ENCODE measurements at regions not wholly inside any gene's neighbourhood (a gene's known extent, or its start where the extent isn't known, plus 50 kb on each side); places are given as distances from the start of the nearest gene placed in this dataset.

- TF ChIP-seq EZH2 (IDR thresholded peaks at IDR 0.05; ENCODE audit: low read length, missing control alignments) = no peak
- no peaks in the 10 kb centered on the region for H3K4me1 ChIP-seq (ENCODE audit: control insufficient read depth, extremely low read depth, insufficient read depth, low read length)
- H3K4me2 ChIP-seq (ENCODE audit: extremely low read depth, insufficient read depth, low read length) = no peak overlapping the region
- H2AFZ ChIP-seq (ENCODE audit: low read length) = no peak overlapping the region
- no peaks in the 10 kb centered on the region for H4K20me1 ChIP-seq (ENCODE audit: control insufficient read depth, extremely low read depth, insufficient read depth, low read length)
- no peaks in the 10 kb centered on the region for H3K79me2 ChIP-seq (ENCODE audit: control insufficient read depth, insufficient read depth, low read length)
- no peaks in the 10 kb centered on the region for H3K36me3 ChIP-seq (ENCODE audit: control insufficient read depth, insufficient read depth, low read length)
- no peak overlapping the region for H3K4me3 ChIP-seq (replicated peaks in 1 of 4; ENCODE audit: control extremely low read depth in 1 of 4, insufficient read depth in 1 of 4, low read depth in 3 of 4, low read length in 4 of 4)
- H3K27me3 ChIP-seq (ENCODE audit: control insufficient read depth, insufficient read depth, low read length) = no peaks in the 10 kb centered on the region
- H3K27ac ChIP-seq (ENCODE audit: insufficient read depth, low read length) = no peak overlapping the region
- no peaks in the 10 kb centered on the region for H3K9me3 ChIP-seq (ENCODE audit: control insufficient read depth, insufficient read depth, low read depth, low read length)
- peak in 1 of 2 donors; percentile 3 for DNase-seq (ENCODE audit: low read depth in 2 of 2)
- no peak overlapping the region for H3K9ac ChIP-seq (ENCODE audit: insufficient read depth, low read length)
Measured at GRCh38 chr11:93952082-93952780, 68.9 kb upstream of the HEPHL1 start.

GRCh38 chr11:93957397-93957952, 63.7 kb upstream of the HEPHL1 start:
- Histone ChIP-seq H3K9ac (ENCODE audit: insufficient read depth, low read length) (no peak overlapping the region), H2AFZ (ENCODE audit: low read length) (no peak overlapping the region), H3K36me3 (ENCODE audit: control insufficient read depth, insufficient read depth, low read length) (no peaks in the 10 kb centered on the region), H4K20me1 (ENCODE audit: control insufficient read depth, extremely low read depth, insufficient read depth, low read length) (no peaks in the 10 kb centered on the region), H3K4me3 (replicated peaks in 1 of 4; ENCODE audit: control extremely low read depth in 1 of 4, insufficient read depth in 1 of 4, low read depth in 3 of 4, low read length in 4 of 4) (no peak overlapping the region), H3K4me1 (ENCODE audit: control insufficient read depth, extremely low read depth, insufficient read depth, low read length) (no peaks in the 10 kb centered on the region), H3K4me2 (ENCODE audit: extremely low read depth, insufficient read depth, low read length) (no peak overlapping the region), H3K27ac (ENCODE audit: insufficient read depth, low read length) (no peak overlapping the region), H3K27me3 (ENCODE audit: control insufficient read depth, insufficient read depth, low read length) (no peaks in the 10 kb centered on the region), H3K79me2 (ENCODE audit: control insufficient read depth, insufficient read depth, low read length) (no peaks in the 10 kb centered on the region), H3K9me3 (ENCODE audit: control insufficient read depth, insufficient read depth, low read depth, low read length) (no peaks in the 10 kb centered on the region)
- TF ChIP-seq CTCF (conservative IDR thresholded peaks at IDR 0.05 in 1 of 2, IDR thresholded peaks at IDR 0.05 in 1 of 2; ENCODE audit: low read depth in 1 of 2, low read length in 2 of 2) (no peak), EZH2 (IDR thresholded peaks at IDR 0.05; ENCODE audit: low read length, missing control alignments) (no peak)
- DNase-seq (ENCODE audit: low read depth in 2 of 2) = peak in 1 of 2 donors; percentile 1

- no peaks in the 10 kb centered on the region for H3K27me3 ChIP-seq (ENCODE audit: control insufficient read depth, insufficient read depth, low read length)
- DNase-seq (ENCODE audit: low read depth in 2 of 2) = no peak
- H3K27ac ChIP-seq (ENCODE audit: insufficient read depth, low read length) = no peak overlapping the region
- H2AFZ ChIP-seq (ENCODE audit: low read length) = no peak overlapping the region
- H3K4me2 ChIP-seq (ENCODE audit: extremely low read depth, insufficient read depth, low read length) = no peak overlapping the region
- TF ChIP-seq CTCF (conservative IDR thresholded peaks at IDR 0.05 in 1 of 2, IDR thresholded peaks at IDR 0.05 in 1 of 2; ENCODE audit: low read depth in 1 of 2, low read length in 2 of 2) (no peak), EZH2 (IDR thresholded peaks at IDR 0.05; ENCODE audit: low read length, missing control alignments) (no peak)
- H3K4me3 ChIP-seq (replicated peaks in 1 of 4; ENCODE audit: control extremely low read depth in 1 of 4, insufficient read depth in 1 of 4, low read depth in 3 of 4, low read length in 4 of 4) = no peak overlapping the region
- H3K9ac ChIP-seq (ENCODE audit: insufficient read depth, low read length) = no peak overlapping the region
- H3K36me3 ChIP-seq (ENCODE audit: control insufficient read depth, insufficient read depth, low read length) = no peaks in the 10 kb centered on the region
- no peaks in the 10 kb centered on the region for H3K4me1 ChIP-seq (ENCODE audit: control insufficient read depth, extremely low read depth, insufficient read depth, low read length)
- no peaks in the 10 kb centered on the region for H3K9me3 ChIP-seq (ENCODE audit: control insufficient read depth, insufficient read depth, low read depth, low read length)
- H4K20me1 ChIP-seq (ENCODE audit: control insufficient read depth, extremely low read depth, insufficient read depth, low read length) = no peaks in the 10 kb centered on the region
- no peaks in the 10 kb centered on the region for H3K79me2 ChIP-seq (ENCODE audit: control insufficient read depth, insufficient read depth, low read length)
Measured at GRCh38 chr11:93958991-93959390, 62.2 kb upstream of the HEPHL1 start.

Data from fibroblast of lung (primary cell).